Fibroblast of lung (primary cell): ENCODE measurements at regions not wholly inside any gene's neighbourhood (a gene's known extent, or its start where the extent isn't known, plus 50 kb on each side); places are given as distances from the start of the nearest gene placed in this dataset.

Experiments
- EZH2 ChIP-seq: IDR thresholded peaks from 2 replicates; pipeline ENCODE4 v1.5.1; 2012; ENCODE audit warnings: low read length, control low read depth, mild to moderate bottlenecking; ENCODE audit errors: missing control alignments
- TF ChIP-seq, protein P1 (sequence below), 2 donors: IDR thresholded peaks in 1 of 2; conservative IDR thresholded peaks in 1 of 2; 1 replicate in 1 of 2; 2 replicates in 1 of 2; pipeline ENCODE4 v1.5.1; 2011 to 2012; ENCODE audit warnings: low read length in 2 of 2, control low read depth in 1 of 2, inconsistent platforms in 1 of 2, low read depth in 1 of 2, mild to moderate bottlenecking in 1 of 2

GRCh38 chr1:69414574-69414973, 153.1 kb upstream of the LRRC7 start:
- TF ChIP-seq, protein P1, sequence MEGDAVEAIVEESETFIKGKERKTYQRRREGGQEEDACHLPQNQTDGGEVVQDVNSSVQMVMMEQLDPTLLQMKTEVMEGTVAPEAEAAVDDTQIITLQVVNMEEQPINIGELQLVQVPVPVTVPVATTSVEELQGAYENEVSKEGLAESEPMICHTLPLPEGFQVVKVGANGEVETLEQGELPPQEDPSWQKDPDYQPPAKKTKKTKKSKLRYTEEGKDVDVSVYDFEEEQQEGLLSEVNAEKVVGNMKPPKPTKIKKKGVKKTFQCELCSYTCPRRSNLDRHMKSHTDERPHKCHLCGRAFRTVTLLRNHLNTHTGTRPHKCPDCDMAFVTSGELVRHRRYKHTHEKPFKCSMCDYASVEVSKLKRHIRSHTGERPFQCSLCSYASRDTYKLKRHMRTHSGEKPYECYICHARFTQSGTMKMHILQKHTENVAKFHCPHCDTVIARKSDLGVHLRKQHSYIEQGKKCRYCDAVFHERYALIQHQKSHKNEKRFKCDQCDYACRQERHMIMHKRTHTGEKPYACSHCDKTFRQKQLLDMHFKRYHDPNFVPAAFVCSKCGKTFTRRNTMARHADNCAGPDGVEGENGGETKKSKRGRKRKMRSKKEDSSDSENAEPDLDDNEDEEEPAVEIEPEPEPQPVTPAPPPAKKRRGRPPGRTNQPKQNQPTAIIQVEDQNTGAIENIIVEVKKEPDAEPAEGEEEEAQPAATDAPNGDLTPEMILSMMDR (conservative IDR thresholded peaks at IDR 0.05 in 1 of 2, IDR thresholded peaks at IDR 0.05 in 1 of 2; ENCODE audit: low read depth in 1 of 2, low read length in 2 of 2) = no peak
- TF ChIP-seq EZH2 = no peak
